Right hindlimb (tissue), 1 donor: ENCODE measurements at regions not wholly inside any gene's neighbourhood (a gene's known extent, or its start where the extent isn't known, plus 50 kb on each side); places are given as distances from the start of the nearest gene placed in this dataset.

ENCODE experiments used
- DNase-seq: peaks from one replicate; pipeline ENCODE4 v3.0.0-alpha.2; 2018

DNA sequence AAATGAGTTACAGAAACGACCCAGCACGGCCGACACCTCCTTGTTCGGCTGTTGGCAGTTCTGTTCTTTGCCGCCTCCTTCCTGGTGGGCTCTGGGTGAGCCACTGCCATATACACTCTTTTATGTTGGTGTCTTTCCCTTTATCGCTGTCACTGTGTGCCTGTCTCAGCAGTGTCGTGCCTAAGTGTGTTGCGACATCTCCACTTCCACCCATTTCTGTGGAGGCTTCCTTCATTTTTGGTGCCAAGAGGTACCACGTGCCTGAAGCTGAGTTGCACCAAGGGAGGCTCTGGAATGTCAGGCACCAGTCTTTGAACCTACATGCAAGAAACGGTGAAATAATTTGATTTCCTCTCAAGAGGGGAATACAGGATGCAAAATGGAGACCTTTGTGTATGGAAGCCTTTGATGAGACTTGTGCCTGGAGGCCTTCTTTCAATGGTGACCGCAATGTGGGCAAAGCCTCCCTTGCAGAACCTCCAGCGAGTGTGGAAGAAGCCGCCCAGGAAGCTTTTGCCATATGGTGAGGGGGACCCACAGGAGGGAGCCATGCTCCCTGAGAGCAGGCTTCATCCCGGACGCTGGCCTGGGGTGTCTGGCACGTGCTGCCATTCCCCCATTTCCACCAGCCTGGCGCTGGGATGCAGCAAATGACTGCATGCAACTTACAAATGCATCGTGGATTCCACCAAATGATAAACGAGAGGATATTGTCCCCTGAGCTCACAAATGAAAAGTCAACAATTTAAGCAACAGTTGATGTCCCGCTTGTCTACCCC, 136.2 kb downstream of the TEX29 start:
- no peak for DNase-seq

DNA sequence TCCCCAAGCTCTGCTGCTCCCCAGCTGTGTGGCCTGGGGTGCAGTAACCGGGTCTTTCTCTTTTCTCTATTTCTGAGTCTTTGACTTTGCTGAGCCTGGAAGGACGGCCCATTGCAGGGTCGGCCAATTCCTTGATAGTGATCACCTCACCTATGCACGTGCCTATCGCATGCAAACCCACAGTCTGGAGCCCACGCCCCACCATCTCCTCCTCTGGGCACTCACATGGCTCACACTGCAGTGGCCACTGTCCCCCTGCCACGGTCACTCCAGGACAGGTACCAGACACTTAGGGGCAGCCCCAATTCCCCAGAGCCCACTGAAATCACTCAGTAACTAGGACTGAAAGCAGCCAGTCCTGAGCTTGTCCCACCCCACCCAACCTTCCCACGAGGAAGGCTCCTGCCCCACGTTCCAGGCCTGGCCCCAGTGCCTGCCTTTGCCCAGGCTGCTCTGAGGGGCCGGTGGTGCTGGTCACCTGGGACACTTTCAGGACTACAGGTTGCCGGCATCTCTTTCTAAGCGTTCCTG, 137.6 kb downstream of the TEX29 start:
- DNase-seq = no peak

DNA sequence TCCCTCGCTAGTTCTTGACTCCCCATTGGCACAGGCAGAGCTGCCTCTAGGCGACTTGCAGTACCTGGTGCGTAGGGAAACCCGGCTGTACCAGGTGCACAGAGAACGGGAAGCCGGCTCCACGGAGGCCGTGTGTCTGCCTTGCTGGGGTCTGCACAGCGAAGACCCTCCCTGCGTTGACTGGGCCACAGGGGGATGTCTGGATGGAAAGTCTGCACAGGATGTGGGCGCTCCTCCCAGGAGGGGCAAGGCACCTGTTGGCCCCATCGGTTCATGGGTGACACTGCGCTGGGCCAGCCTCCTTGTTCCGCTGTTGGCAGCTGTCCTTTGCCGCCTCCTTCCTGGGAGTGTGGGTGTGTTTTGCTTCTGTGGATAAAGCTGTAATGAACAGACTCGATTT, 138.3 kb downstream of the TEX29 start:
- no peak for DNase-seq

DNA sequence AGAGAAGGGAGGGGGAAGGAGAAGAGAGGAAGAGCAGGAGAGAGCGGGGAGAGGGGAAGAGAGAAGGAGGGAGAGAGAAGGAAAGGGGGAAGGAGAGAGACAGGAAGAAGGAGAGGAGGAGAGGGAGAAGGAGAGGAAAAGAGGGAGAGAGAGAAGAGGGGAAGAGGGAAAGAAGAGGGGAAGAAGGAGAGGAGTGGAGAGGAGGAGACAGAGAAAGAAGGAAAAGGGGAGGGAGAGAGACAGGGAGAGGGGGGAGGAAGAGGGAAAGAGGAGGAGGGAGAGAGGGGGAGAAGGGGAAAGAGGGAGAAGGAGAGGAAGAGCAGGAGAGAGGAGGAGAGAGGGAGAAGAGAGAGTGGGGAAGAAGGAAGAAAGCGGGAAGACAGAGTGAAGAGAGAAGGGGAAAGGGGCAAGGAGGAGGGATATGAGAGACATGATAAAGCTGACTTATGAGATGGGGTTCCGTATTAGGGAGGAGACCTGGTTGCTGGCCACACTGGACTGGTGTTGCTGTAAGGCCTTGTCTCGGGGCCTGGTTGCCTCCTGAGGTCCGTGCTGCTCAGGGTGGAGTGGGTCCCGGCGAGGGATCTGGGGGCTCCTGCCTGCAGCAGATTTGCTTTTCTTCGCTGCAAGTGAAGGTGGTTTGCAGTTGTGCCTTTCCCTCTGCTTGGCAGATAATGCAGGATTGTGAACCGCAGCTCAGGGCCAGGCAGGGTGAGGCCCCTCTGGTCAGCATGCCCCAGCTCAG, 139.5 kb downstream of the TEX29 start:
- no peak for DNase-seq

DNA sequence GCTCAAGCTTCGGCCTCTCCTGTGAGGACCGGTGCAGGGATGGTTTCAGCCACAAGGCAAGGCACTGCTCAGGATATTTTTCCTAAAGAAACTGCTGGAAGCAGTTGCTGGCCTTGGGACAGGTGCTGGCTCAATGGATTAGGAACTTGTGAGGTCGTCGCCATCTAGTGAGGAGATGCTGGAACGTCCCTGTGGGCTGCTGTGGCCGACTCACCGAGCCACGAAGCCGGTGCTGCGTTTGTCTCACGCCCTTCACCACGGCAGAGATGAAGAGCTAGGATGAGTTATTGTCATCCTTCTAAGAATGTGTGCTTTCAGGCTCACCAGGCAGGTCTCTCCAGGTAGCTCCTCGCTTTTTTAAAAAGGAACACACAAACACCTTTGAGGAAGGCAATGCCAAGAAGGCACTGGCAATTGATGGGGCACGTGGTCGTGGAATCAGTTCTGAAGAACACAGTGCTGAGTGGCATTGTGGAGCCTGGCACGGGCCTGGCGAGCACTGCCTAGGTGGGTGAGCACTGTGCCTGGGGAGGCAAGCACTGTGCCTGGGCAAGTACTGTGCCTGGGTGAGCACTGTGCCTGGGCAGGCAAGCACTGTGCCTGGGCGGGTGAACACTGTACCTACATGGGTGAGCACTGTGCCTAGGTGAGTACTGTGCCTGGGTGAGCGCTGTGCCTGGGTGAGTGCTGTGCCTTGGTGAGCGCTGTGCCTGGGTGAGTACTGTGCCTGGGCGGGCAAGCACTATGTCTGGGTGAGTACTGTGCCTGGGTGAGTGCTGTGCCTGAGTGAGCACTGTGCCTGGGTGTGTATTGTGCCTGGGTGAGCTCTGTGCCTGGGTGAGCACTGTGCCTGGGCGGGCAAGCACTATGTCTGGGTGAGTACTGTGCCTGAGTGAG, 140.4 kb downstream of the TEX29 start:
- DNase-seq = peak; percentile 76

DNA sequence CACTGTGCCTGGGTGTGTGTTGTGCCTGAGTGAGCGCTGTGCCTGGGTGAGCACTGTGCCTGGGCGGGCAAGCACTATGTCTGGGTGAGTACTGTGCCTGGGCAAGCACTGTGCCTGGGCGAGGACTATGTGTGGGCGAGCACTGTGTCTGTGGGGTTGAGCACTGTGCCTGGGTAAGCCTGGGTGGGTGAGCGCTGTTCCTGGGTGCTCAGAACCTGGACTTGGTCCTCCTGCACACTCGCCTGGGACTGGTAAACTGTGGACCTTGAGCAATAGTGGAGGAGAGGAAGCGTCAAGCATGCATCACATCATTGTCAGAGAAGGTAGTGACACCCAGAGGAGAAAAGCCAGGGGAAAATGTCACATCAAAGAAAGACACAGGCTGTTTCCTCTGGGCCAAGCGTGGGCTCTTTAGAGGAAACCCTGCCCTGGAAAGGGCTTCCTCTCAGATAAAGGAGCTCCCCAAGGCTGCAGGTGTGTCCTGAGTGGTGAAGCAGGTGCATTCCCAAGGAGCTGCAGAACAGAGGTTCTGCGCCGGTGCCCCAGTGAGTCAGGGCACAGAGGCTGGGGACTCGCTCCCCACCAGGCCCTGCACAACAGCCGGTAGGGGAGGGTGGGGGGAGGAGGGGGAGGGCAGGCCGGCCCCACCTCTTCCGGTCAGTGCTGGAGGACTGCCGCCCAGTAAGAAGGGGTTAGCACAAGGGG, 141.2 kb downstream of the TEX29 start:
- DNase-seq = no peak

DNA sequence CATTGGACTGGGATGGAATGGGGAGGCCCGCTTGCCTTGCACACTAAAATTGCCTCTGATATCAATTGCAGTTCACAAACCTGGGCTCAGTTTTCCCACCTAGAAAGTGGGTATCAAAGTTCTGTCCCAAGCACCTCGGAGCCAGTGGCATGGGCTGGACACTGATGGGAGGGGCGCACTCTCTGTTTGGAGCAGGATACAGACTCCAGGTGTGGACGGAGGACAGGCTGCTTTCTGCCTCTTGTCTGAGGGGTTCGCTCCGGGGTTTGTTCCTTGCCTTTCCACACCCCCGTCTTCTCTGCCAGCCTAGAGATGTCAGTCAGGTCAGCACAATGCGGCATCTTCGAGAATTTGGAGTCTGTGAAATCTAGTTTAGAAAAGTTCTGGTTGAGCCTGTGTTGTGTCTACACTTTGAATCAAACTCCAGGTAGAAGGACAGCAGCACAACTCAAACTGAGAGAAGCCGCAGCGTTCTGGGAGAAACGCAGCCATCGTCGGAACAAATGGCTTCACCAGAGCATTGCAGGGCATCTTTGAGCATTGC, 141.9 kb downstream of the TEX29 start:
- no peak for DNase-seq

DNA sequence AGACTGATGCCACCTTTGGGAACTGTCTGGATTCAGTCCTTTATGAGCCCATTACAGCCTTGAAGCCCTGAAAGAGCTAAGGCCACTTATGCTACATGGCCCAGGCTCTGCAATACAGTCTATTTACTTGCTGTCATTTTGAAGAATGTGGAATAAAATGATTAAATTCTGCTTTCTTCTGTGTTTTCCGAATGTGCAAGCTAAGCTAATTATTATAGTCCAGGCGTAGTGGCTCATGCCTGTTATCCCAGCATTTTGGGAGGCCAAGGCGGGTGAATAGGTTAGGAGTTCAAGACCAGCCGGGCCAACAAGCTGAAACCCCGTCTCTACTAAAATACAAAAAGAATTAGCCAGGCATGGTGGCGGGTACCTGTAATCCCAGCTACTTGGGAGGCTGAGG, 142.5 kb downstream of the TEX29 start:
- no peak for DNase-seq

DNA sequence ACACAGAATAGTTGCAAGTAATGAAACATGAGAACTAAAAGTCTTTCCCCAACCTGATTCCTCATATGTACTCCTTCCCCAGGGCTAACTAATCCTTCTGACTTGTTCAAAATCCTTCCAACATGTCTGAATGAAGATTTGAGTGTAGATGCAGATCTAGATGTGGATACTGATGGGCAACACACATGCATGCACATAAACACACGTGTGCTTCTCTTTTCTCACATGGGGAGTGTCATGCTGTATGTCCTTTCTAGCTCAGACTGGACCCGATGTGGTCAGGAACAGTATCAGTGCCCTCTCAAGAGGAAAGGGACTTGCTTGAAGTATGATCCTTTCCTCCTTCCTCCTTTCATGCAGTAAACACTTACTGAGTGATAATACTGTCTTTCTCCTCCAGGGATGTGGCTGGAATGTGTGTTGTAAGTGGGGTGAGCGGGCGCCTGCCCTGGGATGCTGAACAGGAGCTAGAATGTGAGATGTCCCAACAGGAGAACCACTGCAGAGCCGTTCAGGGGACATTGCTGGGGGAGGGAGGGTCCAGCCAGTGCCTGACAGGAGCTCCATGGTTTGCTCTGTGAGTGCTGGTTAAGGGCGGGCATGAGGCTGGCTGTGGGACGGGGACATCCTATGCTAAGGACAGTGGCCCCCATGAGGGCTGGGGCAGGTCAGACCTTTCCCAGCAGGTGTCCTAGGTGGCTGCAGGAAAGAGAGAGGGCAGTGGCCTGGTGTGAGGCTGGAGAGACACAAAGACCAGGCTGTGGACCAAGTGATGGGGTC, 146.9 kb downstream of the TEX29 start:
- no peak for DNase-seq

DNA sequence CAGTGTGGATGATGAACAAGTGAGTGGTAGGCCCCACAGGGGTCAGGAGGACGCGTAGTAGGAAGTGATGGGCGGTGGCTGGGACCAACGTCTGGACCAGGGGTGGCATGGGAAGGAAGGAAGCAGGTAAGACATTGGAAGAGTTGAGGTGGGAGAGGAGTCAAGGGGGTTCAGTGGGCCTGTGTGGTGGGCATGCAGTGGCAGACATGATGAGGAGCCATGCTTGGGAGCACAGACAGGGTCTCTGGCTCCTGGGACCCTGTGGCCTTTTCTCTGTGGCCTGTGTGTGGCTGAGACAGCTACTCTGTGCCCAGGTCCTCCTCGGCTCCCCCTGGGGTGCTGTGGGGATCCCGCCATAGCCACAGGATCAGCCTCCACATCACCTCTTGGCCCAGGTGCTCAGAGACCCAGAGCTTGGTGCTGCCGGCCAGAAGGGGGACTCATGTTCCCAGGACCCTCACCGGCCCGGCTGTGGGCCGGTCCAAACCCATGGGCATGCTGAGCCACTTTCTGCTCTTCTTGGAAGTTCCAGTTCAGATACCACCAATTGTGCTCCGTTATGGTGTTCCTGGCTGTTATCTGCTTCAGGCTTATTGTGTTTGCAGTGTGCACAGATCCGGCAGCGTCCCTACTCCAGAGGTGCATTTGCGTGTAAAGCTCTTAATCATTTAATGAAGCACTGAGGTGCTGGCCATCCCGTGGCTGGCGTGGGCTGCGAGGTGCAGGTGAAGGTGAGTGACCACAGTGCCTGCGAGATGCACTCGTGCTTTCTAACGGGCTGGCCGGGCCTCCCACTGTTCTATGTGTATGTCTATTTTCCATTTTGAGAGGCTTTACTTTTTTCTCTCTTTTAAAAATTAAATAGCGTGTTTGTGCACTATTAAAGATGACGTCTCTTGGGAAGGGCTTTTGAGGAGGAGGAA, 147.9 kb downstream of the TEX29 start:
- no peak for DNase-seq

DNA sequence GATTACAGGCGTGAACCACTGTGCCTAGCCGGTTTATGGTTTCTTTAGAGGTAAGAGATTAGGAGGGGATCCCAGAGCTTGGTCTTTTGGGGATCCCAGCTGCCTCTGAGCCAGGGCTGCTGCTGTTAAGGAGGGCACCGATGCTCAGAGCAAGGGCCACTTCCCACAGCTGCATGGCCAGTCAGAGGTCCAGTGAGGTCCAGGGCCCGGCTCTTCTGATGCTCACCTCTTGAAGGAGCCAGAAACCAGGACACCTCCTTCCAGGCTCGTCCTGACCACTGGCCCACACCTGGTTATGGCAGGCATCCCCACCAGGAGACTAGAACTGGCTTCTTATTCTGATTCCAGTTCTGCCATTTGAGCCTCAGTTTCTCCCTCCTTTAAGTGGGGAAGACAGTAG, 149.0 kb downstream of the TEX29 start:
- DNase-seq = no peak

DNA sequence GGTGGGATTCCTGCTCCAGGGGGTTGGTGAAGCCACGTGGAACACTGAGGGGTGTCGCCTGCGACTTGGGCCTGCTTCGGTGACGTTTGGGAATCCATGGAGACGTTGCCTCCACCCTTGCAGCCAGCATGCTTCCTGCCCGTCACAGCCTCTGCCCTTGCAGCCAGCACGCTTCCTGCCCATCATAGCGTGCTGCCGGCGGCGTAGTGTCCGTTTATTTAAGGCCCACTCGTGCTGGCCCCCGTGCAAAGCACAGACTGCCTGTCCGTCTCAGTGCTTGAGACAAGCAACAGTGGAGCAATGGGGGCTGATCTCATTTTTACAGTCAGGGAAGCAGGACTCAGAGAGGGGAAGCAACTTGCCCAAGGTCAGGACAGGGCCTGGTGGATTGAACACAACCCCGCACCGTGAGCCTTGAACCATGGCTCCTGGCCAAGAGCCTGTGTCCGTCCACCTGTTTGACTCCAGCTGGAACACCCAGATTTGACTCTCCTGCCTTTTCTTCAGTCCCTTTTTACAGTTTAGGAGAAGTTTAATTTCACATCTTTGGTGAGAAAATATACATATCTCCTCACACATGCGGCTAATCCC, 149.6 kb downstream of the TEX29 start:
- no peak for DNase-seq

DNA sequence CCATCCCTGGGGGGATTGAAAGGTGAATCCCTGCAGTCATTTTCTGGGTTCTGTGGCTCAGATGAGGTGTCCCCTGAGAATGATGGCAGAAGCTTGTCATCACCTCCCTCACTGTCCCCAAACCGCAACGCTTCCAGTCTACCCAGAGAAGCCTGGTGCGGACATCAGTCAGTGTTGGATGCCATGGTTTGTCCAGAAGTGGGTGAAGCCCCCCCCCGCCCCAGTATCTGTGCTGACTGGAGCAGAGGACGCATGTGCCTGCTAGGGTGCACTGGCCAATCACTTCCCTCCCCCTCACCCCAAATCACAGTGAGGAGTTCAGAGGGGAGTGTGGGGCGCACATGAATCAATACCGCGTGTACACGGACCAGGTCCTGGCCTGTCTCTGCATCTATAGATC, 150.5 kb downstream of the TEX29 start:
- DNase-seq = no peak

DNA sequence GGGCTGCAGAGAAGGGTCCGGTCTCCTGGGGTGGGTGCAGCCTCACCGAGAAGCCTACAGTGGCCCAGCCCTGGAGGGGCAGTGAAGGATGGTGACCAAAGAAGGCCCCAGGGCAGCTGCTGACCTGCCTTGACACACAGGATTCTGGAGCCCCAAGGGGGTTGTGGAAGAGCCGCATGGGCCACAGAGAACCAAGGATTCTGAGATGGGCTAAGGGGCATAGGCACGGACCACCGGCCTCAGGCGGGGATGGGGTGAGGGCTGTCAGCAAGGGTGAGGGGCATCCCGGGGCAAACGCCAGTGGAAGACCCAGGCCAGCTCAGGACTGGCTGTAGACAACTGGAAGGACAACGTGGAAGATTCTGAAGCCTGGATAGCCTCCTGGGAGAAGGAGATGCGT, 151.6 kb downstream of the TEX29 start:
- DNase-seq = no peak

DNA sequence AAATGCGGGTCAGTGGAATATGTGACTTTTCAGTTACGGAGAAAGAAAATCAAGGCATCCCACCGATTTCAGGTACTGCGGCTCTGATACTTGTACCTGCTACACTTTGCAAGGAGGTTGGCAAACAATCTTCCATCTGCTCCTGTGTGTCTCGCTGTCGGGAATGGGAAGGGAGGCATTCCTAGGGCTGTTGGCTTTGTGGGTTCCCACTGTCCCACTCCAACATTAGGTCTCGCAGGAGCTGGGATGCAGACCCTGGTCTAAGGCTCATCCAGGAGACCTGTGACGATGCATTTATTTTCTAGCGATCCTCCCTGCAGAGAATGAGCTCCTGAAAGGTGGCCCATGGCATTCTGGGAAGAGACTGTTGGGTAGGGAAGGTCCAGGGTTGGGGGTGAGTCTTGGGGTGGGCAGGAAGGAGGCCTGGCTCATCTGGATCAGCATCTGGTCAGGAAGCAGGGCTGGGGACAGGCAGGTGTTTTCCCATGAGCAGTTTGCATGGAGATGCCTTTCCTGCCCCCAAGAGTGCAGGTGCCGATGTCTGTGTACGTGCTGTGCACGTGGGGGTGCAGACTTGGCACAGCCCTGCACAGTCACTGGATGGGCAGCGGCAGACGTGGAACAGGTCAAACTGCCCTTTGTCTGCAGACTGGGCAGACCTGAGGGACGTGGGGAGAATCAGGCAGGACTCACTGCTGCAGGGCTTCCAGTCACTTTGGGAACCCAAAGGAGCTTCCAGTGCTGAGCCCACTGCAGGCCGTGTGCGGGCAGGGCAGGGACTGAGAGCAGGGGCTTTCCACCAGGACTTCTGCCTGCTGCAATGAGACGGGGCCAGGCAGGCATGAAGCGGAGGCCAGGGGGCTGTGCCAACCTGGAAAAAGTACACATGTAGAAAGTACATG, 152.4 kb downstream of the TEX29 start:
- no peak for DNase-seq

DNA sequence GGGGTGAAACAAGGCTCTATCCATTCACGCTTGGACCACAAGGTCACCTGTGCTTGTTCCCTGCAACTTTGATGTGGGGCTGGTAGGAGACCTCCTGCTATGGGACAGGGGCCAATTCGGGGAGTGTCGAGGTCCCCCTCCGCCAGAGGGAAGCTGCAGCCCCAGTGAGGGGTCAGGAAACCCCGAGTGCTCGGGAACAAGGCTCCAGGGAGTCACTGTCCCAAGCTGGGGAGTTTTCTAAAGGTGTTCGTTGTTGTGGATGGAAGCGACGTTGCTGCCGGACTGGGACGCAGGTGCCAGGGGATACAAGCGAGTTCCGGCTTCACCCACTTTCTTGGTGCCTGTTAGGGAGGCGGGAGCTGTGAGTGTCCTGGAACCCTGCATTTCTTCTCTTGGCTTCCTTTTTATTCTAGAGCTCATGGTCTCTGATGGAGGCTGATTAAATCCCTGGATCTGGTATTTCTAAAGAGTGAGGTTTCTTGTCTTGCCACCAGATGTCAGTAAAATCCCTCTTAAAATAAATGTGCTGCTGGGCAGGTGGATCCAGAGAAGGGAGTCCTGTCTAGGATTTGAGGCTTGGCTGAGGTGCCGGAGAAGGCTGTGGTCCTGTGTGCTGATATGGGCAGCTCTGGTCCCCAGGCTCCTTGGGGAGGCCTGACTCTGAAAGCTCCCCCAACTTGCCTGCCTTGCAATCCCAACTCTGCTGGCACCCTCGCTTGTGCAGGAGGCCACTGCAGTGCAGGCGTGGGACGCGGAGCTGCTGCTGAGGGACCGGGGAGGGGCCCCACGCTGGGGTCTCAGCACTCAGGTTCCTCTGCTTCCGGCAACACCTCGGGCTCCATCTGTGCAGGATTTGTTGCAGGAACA, 153.9 kb downstream of the TEX29 start:
- no peak for DNase-seq

DNA sequence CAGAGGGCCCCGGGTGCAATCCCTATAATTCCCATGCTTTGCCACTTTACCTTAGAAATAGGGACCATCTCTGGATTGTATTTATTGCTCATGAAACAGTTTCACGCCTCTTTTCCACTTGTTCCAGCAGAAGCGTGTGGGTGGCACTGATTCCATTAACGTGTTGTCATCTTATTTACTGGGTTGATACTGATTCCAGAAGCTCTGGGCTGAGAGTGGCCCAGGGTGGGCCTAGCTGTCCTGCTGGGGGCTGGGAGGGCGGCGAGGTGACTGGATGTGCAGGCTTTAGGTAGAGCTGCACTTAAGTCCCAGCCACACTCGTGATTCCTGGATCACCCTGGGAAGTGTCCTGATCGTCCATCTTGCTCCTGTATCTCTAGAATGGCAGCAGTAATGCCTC, 155.0 kb downstream of the TEX29 start:
- no peak for DNase-seq

DNA sequence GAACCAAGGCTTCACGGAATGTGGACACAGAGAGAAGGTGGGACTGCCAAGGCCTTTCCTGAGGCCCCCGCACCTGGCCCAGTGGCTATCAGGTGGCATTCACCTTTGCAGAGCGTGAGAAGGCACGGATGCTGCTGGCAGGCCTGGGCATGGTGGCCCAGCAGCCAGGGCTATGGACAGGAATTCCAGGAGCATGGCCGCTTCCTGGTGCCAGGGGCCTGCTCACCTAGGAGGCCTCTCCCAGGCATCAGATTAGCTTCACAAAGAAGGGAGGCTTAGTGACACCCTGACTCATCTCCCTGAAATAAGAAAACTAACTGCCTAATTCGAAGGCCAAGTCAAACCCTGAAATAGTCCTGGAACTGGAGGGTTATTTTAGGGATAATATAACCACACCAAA, 155.8 kb downstream of the TEX29 start:
- no peak for DNase-seq
